Heart left ventricle (tissue), 13 donors: ENCODE measurements at regions not wholly inside any gene's neighbourhood (a gene's known extent, or its start where the extent isn't known, plus 50 kb on each side); places are given as distances from the start of the nearest gene placed in this dataset.

Experiments used
- CTCF ChIP-seq, 12 donors: fragments of 200-600 bp; sonication (generic) in 4 of 12; IDR thresholded peaks; one replicate each; pipeline versions ENCODE4 v1.5.0 to v1.8.0; 2018 to 2022; ENCODE audit warnings: antibody characterized with exemption in 12 of 12, mild to moderate bottlenecking in 5 of 12
- POLR2A ChIP-seq, 2 donors: fragments of 450-650 bp; IDR thresholded peaks; one replicate each; pipeline ENCODE4 v1.6.1; 2017; ENCODE audit warnings: antibody characterized with exemption in 2 of 2, mild to moderate bottlenecking in 2 of 2, moderate library complexity in 2 of 2
- donor health status: ischemic (EF 13 %, LVEDD 7.1; RV severe dilation, severe dysfunction).
- donor health status: DM: no; HTN: yes; CAD: no.
- donor health status: DM: no; HTN: no; CAD: no.
- donor health status: ischemic (EF 25% LVEDD 6.9; RV normal size, moderate dysfunction).
- donor health status: ischemic (EF 25% LVEDD 5.7; RV mildly dilated, moderate dysfunction).
- donor health status: ischemic (EF 35%, LVEDD 5.7; RV mildly dilated, moderate dysfunction).
- donor health status: nonischemic (EF 11% LVEDD 7.7; RV severe dilation, severe dysfunction).
- donor health status: DM: yes; HTN: yes; CAD: no.
- donor health status: PGD.
- donor health status: ischemic (EF 29% LVEDD 5.4; RV normal size, mild dysfunction).
- donor health status: nonischemic (EF 23%, LVEDD 6.1; RV moderate dilation, normal function).

- TF ChIP-seq CTCF (IDR thresholded peaks at IDR 0.05) = no peak
- no peak for TF ChIP-seq POLR2A (IDR thresholded peaks at IDR 0.05)
These were observed 245.3 kb upstream of the NSMCE3 start for GRCh38 chr15:29514926-29515325.
